ENCODE measurements at regions not wholly inside any gene's neighbourhood (a gene's known extent, or its start where the extent isn't known, plus 50 kb on each side); places are given as distances from the start of the nearest gene placed in this dataset.
A peak's percentile ranks its signal among the peaks of the same experiment; 100 is the strongest.

DNA sequence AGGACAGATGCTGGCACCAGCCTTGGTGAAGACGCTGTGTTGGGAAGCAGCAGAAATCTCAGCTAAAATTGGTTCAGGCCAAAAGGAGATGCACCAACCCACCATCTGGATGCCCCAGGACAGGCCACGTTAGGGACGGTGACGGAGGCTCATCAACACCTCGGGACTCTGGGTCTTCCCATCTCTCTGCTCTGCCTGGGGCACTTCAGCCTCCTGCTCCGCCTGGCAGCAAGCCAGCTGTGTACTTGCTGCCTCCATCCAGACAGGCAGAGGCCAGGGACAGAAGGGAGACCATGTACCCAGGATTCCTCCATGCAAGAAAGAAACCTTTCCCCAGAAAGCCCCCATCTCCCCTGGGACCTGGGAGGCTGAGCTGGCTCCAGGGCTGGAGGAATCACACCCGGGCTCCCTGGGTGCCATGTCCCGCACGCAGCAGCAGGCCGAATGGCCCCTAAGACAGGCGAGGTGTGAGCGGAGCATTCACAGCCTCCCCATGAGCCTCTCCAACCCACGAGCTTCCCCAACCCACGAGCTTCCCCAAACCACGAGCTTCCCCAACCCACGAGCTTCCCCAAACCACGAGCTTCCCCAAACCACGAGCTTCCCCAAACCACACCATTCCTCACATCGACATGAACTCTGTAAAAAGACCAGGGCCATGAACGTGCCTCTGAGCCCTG, 274.5 kb downstream of the C16orf95 start:
- H3K27me3 Mint-ChIP-seq (ENCODE audit: low read depth, poor library complexity), result peaks cover 11% of the 10 kb centered on the region
- no peak for TF ChIP-seq CTCF (IDR thresholded peaks at IDR 0.05)
- no peak overlapping the region for H3K4me3 Mint-ChIP-seq
- DNase-seq, result no peak
- H3K9me3 Mint-ChIP-seq, result no peaks in the 10 kb centered on the region
- no peaks in the 10 kb centered on the region for H3K36me3 Mint-ChIP-seq (ENCODE audit: low read depth)
- H3K27ac Mint-ChIP-seq, result no peak overlapping the region
- peaks cover 76% of the 10 kb centered on the region for H3K4me1 Mint-ChIP-seq

- H3K27ac Mint-ChIP-seq, result peak overlapping the region; percentile 96
- no peak for DNase-seq
- H3K4me1 Mint-ChIP-seq, result peaks cover 79% of the 10 kb centered on the region
- peaks cover 11% of the 10 kb centered on the region for H3K27me3 Mint-ChIP-seq (ENCODE audit: low read depth, poor library complexity)
- H3K36me3 Mint-ChIP-seq (ENCODE audit: low read depth), result no peaks in the 10 kb centered on the region
- TF ChIP-seq CTCF (IDR thresholded peaks at IDR 0.05), result no peak
- H3K4me3 Mint-ChIP-seq, result peak overlapping the region; percentile 47
- no peaks in the 10 kb centered on the region for H3K9me3 Mint-ChIP-seq
These were observed 273.8 kb downstream of the C16orf95 start for GRCh38 chr16:87043231-87044031.

DNA sequence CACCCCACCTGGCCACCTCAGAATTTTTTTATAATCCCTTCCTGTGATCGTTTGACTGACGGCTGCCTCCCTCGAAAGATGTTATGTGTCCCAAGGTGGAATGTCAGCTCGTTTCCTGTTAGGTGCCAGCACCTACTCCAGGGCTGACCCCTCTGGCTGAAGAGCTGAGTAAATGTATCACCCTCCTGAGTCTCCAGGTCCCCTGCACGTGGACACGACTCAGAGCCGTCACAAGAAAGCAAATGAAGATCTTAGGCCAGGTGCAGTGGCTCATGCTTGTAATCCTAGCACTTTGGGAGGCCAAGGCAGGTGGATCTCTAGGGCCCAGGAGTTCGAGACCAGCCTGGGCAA, 273.2 kb downstream of the C16orf95 start:
- Mint-ChIP-seq H3K36me3 (ENCODE audit: low read depth) (no peaks in the 10 kb centered on the region), H3K27ac (peak overlapping the region; percentile 96)

GRCh38 chr16:87044829-87045228, 272.4 kb downstream of the C16orf95 start:
- Mint-ChIP-seq H3K4me1 (peaks cover 89% of the 10 kb centered on the region), H3K27me3 (ENCODE audit: low read depth, poor library complexity) (peaks cover 11% of the 10 kb centered on the region), H3K27ac (peak overlapping the region; percentile 84), H3K9me3 (no peaks in the 10 kb centered on the region), H3K4me3 (no peak overlapping the region), H3K36me3 (ENCODE audit: low read depth) (no peaks in the 10 kb centered on the region)
- no peak for DNase-seq
- TF ChIP-seq CTCF (IDR thresholded peaks at IDR 0.05), result no peak

More for the DNA sequence above, 273.2 kb downstream of the C16orf95 start:
- no peak for TF ChIP-seq CTCF (IDR thresholded peaks at IDR 0.05)
- peaks cover 11% of the 10 kb centered on the region for H3K27me3 Mint-ChIP-seq (ENCODE audit: low read depth, poor library complexity)
- no peak for DNase-seq
- peak overlapping the region; percentile 47 for H3K4me3 Mint-ChIP-seq
- H3K4me1 Mint-ChIP-seq, result peaks cover 85% of the 10 kb centered on the region
- H3K9me3 Mint-ChIP-seq, result no peaks in the 10 kb centered on the region

- Mint-ChIP-seq H3K4me3 (no peak overlapping the region), H3K27me3 (ENCODE audit: low read depth, poor library complexity) (peaks cover 17% of the 10 kb centered on the region), H3K4me1 (peaks cover 92% of the 10 kb centered on the region)
These were observed 271.6 kb downstream of the C16orf95 start for GRCh38 chr16:87045466-87046216.

More at GRCh38 chr16:87045466-87046216, 271.6 kb downstream of the C16orf95 start:
- no peak for TF ChIP-seq CTCF (IDR thresholded peaks at IDR 0.05)
- no peaks in the 10 kb centered on the region for H3K36me3 Mint-ChIP-seq (ENCODE audit: low read depth)
- DNase-seq, result no peak
- no peak overlapping the region for H3K27ac Mint-ChIP-seq
- H3K9me3 Mint-ChIP-seq, result no peaks in the 10 kb centered on the region

All from nephron progenitor cell (in vitro differentiated cells).